ENCODE measurements at regions not wholly inside any gene's neighbourhood (a gene's known extent, or its start where the extent isn't known, plus 50 kb on each side); places are given as distances from the start of the nearest gene placed in this dataset.

DNA sequence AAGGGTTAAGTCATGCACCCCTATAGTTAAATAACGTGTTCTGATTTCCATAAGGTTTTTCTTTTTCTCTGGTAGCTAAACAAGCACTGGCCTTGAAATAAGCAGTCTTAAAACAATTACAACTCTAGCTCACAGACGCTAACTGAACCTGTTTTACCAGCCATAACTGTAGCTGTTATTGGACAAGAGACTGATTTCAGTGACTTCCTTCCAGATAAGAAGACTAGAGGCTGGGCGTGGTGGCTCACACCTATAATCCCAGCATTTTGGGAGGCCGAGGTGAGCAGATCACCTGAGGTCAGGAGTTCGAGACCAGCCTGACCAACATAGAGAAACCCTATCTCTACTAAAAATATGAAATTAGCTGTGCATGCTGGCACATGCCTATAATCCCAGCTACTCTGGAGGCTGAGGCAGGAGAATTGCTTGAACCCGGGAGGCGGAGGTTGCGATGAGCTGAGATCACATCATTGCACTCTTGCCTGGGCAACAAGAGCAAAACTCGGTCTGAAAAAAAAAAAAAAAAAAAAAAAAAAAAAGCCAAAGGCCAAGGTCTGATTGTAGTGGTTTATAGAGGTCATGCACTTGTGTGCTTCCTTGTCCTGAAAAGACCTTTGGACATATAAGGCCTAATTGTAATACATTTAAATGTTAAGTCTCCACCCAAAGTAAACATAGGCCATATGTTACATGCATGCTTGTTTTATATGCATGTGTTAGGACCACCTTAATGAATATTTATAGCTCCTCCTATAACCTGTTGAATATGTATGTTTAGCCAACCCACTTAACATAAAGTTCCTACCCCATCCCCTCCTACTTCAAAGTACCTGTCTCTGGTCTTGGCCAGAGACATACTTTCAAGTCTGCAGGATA is 319.5 kb upstream of the CA10 start:
- Histone ChIP-seq H3K27me3 (ENCODE audit: insufficient read depth, poor library complexity, severe bottlenecking) (no peaks in the 10 kb centered on the region), H3K9me3 (ENCODE audit: severe bottlenecking) (peaks cover 2% of the 10 kb centered on the region), H3K27ac (ENCODE audit: poor library complexity, severe bottlenecking) (no peak overlapping the region), H3K4me3 (ENCODE audit: severe bottlenecking) (no peak overlapping the region), H3K36me3 (ENCODE audit: low read depth) (no peaks in the 10 kb centered on the region), H3K4me1 (ENCODE audit: insufficient read depth, poor library complexity, severe bottlenecking) (no peaks in the 10 kb centered on the region)
- no peak for ATAC-seq (ENCODE audit: low read depth)
- no peak for DNase-seq (ENCODE audit: low spot score)
- TF ChIP-seq, protein P1, sequence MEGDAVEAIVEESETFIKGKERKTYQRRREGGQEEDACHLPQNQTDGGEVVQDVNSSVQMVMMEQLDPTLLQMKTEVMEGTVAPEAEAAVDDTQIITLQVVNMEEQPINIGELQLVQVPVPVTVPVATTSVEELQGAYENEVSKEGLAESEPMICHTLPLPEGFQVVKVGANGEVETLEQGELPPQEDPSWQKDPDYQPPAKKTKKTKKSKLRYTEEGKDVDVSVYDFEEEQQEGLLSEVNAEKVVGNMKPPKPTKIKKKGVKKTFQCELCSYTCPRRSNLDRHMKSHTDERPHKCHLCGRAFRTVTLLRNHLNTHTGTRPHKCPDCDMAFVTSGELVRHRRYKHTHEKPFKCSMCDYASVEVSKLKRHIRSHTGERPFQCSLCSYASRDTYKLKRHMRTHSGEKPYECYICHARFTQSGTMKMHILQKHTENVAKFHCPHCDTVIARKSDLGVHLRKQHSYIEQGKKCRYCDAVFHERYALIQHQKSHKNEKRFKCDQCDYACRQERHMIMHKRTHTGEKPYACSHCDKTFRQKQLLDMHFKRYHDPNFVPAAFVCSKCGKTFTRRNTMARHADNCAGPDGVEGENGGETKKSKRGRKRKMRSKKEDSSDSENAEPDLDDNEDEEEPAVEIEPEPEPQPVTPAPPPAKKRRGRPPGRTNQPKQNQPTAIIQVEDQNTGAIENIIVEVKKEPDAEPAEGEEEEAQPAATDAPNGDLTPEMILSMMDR (IDR thresholded peaks at IDR 0.05; ENCODE audit: poor library complexity, severe bottlenecking), result no peak

DNA sequence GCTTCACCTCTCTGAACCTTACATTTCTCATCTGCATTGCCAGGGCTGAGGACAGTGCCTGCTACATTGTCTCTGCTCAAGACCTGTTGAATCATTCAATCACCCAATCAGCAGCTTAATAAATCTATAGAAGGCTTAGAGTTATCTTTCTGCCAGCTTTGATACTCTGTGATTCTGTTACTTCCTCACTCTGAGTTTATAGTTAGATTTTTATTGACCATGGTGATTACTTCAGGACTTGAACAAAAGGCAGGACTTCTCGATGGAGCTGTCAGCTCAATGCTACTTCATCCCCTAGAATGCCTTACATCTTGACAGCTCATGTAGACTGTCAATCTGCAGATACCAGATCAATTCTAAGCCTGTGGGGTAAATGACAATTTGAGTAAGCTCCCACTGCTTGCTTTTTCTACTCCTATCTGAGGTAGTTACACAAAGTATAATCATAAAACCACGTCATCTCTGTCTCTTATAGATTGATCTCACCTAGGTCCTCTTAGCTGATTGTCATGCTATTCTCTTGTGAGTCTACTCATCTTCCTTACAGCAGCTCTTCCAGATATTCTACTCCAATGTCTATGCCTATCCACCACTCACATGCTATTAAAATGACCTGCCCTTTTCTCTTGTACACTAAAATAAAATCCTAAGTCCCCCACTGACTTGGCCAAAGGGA is 318.3 kb upstream of the CA10 start:
- no peaks in the 10 kb centered on the region for H3K4me1 ChIP-seq (ENCODE audit: insufficient read depth, poor library complexity, severe bottlenecking)
- no peak overlapping the region for H3K27ac ChIP-seq (ENCODE audit: poor library complexity, severe bottlenecking)
- TF ChIP-seq, protein P1 (IDR thresholded peaks at IDR 0.05; ENCODE audit: poor library complexity, severe bottlenecking), result no peak
- peaks cover 2% of the 10 kb centered on the region for H3K9me3 ChIP-seq (ENCODE audit: severe bottlenecking)
- ATAC-seq (ENCODE audit: low read depth), result no peak
- no peak for DNase-seq (ENCODE audit: low spot score)
- H3K4me3 ChIP-seq (ENCODE audit: severe bottlenecking), result no peak overlapping the region
- H3K27me3 ChIP-seq (ENCODE audit: insufficient read depth, poor library complexity, severe bottlenecking), result no peaks in the 10 kb centered on the region
- H3K36me3 ChIP-seq (ENCODE audit: low read depth), result no peaks in the 10 kb centered on the region

DNA sequence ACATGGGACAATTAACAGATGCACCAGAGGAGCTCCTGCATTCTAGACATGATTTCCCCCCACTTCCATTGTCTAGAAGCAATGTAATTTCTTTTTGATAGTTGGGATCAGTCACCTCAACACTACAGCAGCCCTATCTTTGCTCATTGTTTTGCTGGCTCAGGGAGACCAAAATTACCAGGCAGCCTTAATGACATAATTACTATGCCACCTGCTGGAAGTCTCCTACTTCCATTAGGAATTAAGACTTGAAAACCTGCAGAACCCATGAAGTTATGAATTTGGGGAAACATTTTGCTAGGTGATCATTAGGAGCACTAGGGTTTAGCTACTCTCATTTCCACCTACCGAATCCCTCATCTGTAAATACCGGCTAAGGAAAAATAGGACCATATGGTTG is 312.0 kb upstream of the CA10 start:
- TF ChIP-seq, protein P1 (IDR thresholded peaks at IDR 0.05; ENCODE audit: poor library complexity, severe bottlenecking), result no peak
- ATAC-seq (ENCODE audit: low read depth) (no peak), DNase-seq (ENCODE audit: low spot score) (no peak)
- Histone ChIP-seq H3K4me1 (ENCODE audit: insufficient read depth, poor library complexity, severe bottlenecking) (no peaks in the 10 kb centered on the region), H3K9me3 (ENCODE audit: severe bottlenecking) (peaks cover 2% of the 10 kb centered on the region), H3K36me3 (ENCODE audit: low read depth) (no peaks in the 10 kb centered on the region), H3K4me3 (ENCODE audit: severe bottlenecking) (no peak overlapping the region), H3K27ac (ENCODE audit: poor library complexity, severe bottlenecking) (no peak overlapping the region), H3K27me3 (ENCODE audit: insufficient read depth, poor library complexity, severe bottlenecking) (no peaks in the 10 kb centered on the region)

DNA sequence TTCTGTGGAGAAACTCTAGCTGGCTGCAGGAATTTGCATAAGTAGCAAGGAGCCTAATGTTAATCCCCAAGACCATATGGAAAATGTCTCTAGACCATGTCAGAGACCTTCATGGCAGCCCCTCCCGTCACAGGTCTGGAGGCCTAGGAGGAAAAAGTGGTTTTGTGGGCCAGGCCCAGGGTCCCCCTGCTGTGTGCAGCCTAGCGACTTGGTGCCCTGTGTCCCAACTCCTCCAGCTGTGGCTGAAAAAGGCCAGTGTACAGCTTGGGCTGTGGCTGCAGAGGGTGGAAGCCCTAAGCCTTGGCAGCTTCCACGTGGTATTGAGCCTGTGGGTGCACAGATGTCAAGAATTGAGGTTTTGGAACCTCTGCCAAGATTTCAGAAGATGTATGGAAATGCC is 306.9 kb upstream of the CA10 start:
- TF ChIP-seq, protein P1 (IDR thresholded peaks at IDR 0.05; ENCODE audit: poor library complexity, severe bottlenecking), result no peak

More for the DNA sequence above, 306.9 kb upstream of the CA10 start:
- no peaks in the 10 kb centered on the region for H3K27me3 ChIP-seq (ENCODE audit: insufficient read depth, poor library complexity, severe bottlenecking)
- no peaks in the 10 kb centered on the region for H3K36me3 ChIP-seq (ENCODE audit: low read depth)
- DNase-seq (ENCODE audit: low spot score), result no peak
- H3K4me1 ChIP-seq (ENCODE audit: insufficient read depth, poor library complexity, severe bottlenecking), result no peaks in the 10 kb centered on the region
- no peak for ATAC-seq (ENCODE audit: low read depth)
- H3K9me3 ChIP-seq (ENCODE audit: severe bottlenecking), result no peaks in the 10 kb centered on the region
- no peak overlapping the region for H3K27ac ChIP-seq (ENCODE audit: poor library complexity, severe bottlenecking)
- no peak overlapping the region for H3K4me3 ChIP-seq (ENCODE audit: severe bottlenecking)

Measured in RWPE2 (cell line).